Upper lobe of left lung (tissue), 4 donors: ENCODE measurements at regions not wholly inside any gene's neighbourhood (a gene's known extent, or its start where the extent isn't known, plus 50 kb on each side); places are given as distances from the start of the nearest gene placed in this dataset.

Source experiments
- CTCF ChIP-seq, 6 experiments: fragments of 450-650 bp in 4 of 6; fragments of 200-600 bp in 2 of 6; sonication (generic) in 2 of 6; IDR thresholded peaks; one replicate each; pipeline ENCODE4 v1.5.1; 2016 to 2019; ENCODE audit warnings: antibody characterized with exemption in 6 of 6
- EP300 ChIP-seq, 4 donors: sonication (generic); formaldehyde crosslinking; IDR thresholded peaks; one replicate each; pipeline ENCODE4 v1.5.1; 2017; ENCODE audit warnings: antibody characterized with exemption in 4 of 4, control low read depth in 2 of 4
- POLR2A ChIP-seq, 4 donors: fragments of 450-650 bp; IDR thresholded peaks; one replicate each; pipeline ENCODE4 v1.5.1; 2016 to 2017; ENCODE audit warnings: antibody characterized with exemption in 4 of 4, mild to moderate bottlenecking in 2 of 4

GRCh38 chr2:70367722-70368323 is 66.0 kb upstream of the FAM136A start:
- TF ChIP-seq CTCF (IDR thresholded peaks at IDR 0.05) (no peak), POLR2A (IDR thresholded peaks at IDR 0.05) (no peak), EP300 (IDR thresholded peaks at IDR 0.05) (no peak)
